ENCODE measurements at regions not wholly inside any gene's neighbourhood (a gene's known extent, or its start where the extent isn't known, plus 50 kb on each side); places are given as distances from the start of the nearest gene placed in this dataset.

DNA sequence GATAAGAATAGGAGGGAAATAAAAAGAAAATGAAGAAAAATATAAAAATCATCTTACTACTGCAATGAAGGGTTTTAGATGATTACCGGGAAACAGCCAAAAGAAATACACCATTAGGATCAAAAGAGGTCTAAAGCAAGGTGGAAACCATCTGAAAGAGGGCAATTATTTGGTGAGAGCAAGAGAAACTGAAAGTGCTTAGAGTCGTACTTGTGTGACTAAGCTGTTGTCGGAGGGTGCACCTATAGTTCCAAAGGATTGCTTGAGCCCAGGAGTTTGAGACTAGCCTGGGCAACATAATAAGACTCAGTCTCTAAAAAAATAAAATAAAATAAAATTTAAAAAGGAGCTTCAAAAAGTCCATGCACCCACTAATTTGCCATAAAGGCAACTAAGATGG, 169.5 kb downstream of the DKK1 start:
- TF ChIP-seq, protein P1, sequence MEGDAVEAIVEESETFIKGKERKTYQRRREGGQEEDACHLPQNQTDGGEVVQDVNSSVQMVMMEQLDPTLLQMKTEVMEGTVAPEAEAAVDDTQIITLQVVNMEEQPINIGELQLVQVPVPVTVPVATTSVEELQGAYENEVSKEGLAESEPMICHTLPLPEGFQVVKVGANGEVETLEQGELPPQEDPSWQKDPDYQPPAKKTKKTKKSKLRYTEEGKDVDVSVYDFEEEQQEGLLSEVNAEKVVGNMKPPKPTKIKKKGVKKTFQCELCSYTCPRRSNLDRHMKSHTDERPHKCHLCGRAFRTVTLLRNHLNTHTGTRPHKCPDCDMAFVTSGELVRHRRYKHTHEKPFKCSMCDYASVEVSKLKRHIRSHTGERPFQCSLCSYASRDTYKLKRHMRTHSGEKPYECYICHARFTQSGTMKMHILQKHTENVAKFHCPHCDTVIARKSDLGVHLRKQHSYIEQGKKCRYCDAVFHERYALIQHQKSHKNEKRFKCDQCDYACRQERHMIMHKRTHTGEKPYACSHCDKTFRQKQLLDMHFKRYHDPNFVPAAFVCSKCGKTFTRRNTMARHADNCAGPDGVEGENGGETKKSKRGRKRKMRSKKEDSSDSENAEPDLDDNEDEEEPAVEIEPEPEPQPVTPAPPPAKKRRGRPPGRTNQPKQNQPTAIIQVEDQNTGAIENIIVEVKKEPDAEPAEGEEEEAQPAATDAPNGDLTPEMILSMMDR (IDR thresholded peaks at IDR 0.05; ENCODE audit: low read length, missing control alignments): no peak
- no peak for DNase-seq (ENCODE audit: low read depth)
- no peak overlapping the region for H3K4me3 ChIP-seq (replicated peaks; ENCODE audit: low read depth, low read length)

DNA sequence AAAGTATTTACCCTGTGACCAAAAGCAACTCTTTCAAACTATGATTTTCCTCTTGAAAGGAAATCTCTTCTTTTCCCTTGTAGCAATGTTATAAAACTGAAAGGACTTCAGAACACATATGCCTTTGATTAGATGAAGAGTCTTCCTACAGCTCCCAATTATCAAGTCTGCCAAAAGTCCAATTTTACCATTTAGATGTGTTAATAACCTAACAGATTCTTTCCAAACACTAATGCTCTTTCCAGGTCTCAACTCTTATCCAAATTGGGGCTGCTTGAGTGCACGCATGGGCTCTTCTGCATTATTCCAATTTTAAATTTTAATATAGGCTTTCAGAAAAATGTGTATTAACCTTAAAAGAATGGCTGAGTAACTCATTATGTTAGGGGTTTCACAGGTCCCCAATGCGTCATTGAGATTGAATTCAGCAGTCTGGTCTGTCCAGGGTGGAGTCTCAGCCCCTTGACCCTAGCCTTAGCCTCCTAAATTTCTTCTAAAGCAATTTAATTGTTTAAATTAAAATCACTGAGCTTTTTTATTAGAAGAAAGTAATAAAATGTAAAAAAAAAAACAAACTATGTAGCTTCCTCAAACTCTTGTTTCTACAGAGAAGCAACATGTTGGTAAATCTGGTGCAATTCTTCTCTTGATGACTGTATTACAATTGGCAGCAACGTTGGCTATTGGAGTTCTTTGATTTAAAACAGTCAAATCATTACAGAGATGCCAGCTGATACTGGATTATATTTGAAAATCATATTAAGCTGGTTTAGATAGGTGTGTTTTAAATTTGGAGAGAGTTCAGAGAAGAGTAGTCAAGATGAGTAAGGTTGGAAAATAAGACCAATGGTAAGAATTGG, 170.4 kb downstream of the DKK1 start:
- TF ChIP-seq, protein P1 (IDR thresholded peaks at IDR 0.05; ENCODE audit: low read length, missing control alignments): no peak
- DNase-seq (ENCODE audit: low read depth): no peak
- H3K4me3 ChIP-seq (replicated peaks; ENCODE audit: low read depth, low read length): no peak overlapping the region

DNA sequence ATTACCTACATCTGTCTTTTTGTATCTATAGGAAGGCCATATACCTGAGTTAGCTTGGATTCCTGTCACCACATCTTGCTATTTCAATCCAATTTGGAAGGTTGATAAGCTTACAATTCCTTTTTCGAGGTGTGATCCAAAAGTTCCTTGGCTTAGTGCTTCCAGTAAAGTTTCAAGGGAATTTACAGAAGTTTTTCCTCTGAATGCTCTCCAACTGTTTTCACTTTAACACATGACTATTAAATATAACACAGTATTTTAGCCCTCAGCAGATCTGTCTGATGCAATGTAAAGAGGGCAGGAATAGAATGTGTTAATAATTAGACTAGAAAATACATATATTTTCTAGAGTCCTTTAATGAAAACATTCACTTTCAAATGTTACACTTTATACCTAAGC, 171.4 kb downstream of the DKK1 start:
- TF ChIP-seq, protein P1 (IDR thresholded peaks at IDR 0.05; ENCODE audit: low read length, missing control alignments): no peak
- DNase-seq (ENCODE audit: low read depth): no peak
- H3K4me3 ChIP-seq (replicated peaks; ENCODE audit: low read depth, low read length): no peak overlapping the region

DNA sequence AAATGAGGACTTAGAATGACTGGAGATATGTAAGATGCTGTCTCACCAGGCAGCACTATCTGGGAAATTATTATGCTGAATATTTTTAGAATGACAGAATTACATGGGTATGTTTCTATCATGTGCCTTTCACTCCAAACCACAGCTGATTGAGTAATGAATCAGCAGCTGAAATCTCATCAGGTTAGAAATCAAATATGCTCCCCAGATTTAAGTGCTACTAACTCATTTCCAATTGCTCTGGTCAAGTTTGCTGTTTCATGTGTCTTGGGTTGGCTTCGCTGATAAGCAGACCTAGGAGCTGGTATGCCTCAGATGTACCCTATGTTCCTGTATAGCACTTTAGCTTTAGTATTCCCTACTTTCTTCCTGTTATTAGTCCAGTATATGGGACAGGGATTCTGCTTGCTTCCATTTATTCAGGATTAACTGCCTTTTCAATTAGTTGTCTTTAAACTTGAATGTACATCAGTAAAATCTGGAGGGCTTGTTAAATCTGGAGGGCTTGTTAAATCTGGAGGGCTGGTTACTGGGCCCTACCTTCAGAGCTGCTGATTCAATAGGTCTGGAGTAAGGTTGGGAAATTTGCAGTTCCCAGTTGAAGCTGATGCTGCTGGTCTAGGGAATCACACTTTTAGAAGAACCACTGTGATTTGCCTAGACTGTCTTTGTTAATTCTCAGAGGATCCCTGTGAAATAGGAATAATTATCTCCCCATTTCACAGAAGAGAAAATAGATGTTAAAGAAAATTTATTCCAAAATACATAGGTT, 172.9 kb downstream of the DKK1 start:
- H3K4me3 ChIP-seq (replicated peaks; ENCODE audit: low read depth, low read length): no peak overlapping the region
- TF ChIP-seq, protein P1 (IDR thresholded peaks at IDR 0.05; ENCODE audit: low read length, missing control alignments): no peak
- peak; percentile 80 for DNase-seq (ENCODE audit: low read depth)

DNA sequence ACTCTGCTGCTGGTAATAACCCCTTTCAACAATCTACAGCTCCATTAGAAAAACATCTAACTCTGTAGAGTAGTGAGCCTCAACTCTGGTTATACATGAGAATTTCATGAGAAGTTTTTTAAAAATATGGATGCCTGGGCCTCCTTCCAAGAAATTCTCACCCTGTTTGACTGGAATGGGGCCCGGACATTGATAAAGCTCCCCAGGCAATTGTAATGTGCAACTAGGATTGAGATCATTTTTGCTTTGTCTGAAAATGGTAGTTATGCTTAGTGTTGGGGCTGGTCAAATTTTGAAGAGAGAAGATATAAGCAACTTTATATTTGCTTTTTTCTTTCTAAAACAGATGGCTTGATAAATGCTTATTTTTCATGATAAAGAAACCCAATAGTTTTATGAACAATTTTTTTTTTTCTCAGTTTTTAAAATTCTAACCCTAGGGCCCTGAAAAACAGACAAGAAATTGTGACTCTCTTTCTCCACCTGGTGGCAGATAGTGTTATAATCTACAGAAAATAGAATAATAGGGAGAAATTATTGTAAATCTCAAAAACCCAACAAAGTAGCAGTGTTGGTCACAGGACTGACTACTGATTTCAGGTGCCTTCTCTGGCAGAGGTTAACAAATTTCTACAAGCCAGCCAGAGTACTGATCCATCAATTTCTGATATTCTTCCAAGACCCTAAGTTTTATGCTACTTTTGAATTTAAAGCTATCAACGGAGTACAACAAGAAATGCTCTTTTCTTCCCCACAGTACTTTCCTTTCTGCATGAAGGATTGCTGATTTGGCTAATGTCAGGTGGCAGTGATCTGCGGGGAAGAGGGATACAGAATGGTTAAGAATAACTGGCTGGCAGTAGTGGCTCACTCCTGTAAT, 174.8 kb downstream of the DKK1 start:
- TF ChIP-seq, protein P1 (IDR thresholded peaks at IDR 0.05; ENCODE audit: low read length, missing control alignments): peak; percentile 49
- no peak overlapping the region for H3K4me3 ChIP-seq (replicated peaks; ENCODE audit: low read depth, low read length)
- DNase-seq (ENCODE audit: low read depth): peak; percentile 74

DNA sequence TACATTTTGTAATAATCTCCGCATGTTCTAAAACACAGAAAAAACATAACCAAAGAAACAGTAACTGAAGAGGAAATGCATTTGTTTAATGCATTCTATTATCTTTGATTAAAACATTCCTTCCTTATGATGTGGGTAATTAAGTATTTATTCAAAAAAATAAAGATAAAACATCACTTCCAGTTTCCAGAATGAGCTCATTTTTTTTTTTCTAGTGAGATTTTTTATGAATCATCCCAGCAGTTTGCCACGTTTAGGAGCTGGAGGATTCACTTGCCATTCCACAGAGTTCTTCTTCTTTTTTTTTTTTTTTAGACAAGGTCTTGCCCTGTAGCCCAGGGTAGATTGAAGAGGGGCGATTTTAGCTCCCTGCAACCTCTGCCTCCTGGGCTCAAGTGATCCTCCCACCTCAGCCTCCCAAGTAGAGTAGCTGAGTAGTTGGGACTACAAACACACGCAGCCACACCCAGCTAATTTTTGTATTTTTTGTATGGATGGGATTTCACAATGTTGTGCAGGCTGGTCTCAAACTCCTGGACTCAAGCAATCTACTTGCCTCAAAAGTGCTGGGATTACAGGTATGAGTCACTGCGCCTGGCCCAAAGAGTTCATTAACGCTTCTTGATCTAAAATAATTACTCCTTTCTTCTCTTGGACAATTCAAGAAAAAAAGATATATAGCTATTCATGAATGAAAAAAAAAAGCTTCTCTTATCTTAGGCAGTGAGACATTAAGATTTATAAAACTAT, 177.3 kb downstream of the DKK1 start:
- H3K4me3 ChIP-seq (replicated peaks; ENCODE audit: low read depth, low read length): no peak overlapping the region
- TF ChIP-seq, protein P1 (IDR thresholded peaks at IDR 0.05; ENCODE audit: low read length, missing control alignments): no peak
- peak; percentile 33 for DNase-seq (ENCODE audit: low read depth)
